Upper lobe of right lung (tissue), 1 donor: ENCODE measurements at regions not wholly inside any gene's neighbourhood (a gene's known extent, or its start where the extent isn't known, plus 50 kb on each side); places are given as distances from the start of the nearest gene placed in this dataset.

Source experiments
- ATAC-seq: fragments of 200-7000 bp; cut with Tn5 transposase; one replicate; pipeline ENCODE4 v1.9.1; 2020; ENCODE audit warnings: mild to moderate bottlenecking, moderate library complexity
- DNase-seq: peaks from one replicate; pipeline ENCODE4 v3.0.0-alpha.2; 2020
- H3K27ac ChIP-seq: fragments of 200-600 bp; one replicate; pipeline ENCODE4 v1.8.0; 2022
- H3K27me3 ChIP-seq: fragments of 200-600 bp; one replicate; pipeline ENCODE4 v1.8.0; 2022; ENCODE audit warnings: mild to moderate bottlenecking
- H3K36me3 ChIP-seq: fragments of 200-600 bp; one replicate; pipeline ENCODE4 v1.8.0; 2022
- H3K4me1 ChIP-seq: fragments of 200-600 bp; one replicate; pipeline ENCODE4 v1.8.0; 2022
- H3K4me3 ChIP-seq: fragments of 200-600 bp; one replicate; pipeline ENCODE4 v1.8.0; 2022; ENCODE audit warnings: mild to moderate bottlenecking
- H3K9me3 ChIP-seq: fragments of 200-600 bp; one replicate; pipeline ENCODE4 v1.8.0; 2022
- intact Hi-C: fragments of 100-400 bp; cut with DNase I; formaldehyde crosslinking; loops from one replicate; pipeline ENCODE4 v1.11.0; 2022
- TF ChIP-seq, protein P1 (sequence below): fragments of 200-600 bp; IDR thresholded peaks from one replicate; pipeline ENCODE4 v1.8.0; 2022; ENCODE audit warnings: antibody characterized with exemption
- donor health status: DM: no; HTN: yes; CAD: no; lungs with severe emphysema.

DNA sequence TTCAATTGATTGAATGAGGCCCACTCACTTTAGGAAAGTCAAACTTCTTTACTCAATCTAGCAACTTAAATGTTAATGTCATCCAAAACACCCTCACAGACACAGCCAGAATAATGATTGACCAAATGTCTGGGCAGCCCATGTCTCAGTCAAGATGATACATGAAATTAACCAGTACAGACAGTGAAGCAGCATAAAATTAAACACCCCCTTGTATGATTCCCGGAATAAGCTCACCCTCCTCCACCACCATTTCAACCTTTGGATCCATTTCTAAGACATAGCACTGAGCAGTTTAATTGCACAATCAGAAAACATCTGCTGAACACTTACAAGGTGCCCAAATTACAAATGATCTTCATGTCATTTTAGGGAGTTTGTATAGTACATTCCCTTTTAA lies 570.7 kb upstream of the ID2 start:
- intact Hi-C loops: no loop called here
- ATAC-seq: no peak
- TF ChIP-seq, protein P1, sequence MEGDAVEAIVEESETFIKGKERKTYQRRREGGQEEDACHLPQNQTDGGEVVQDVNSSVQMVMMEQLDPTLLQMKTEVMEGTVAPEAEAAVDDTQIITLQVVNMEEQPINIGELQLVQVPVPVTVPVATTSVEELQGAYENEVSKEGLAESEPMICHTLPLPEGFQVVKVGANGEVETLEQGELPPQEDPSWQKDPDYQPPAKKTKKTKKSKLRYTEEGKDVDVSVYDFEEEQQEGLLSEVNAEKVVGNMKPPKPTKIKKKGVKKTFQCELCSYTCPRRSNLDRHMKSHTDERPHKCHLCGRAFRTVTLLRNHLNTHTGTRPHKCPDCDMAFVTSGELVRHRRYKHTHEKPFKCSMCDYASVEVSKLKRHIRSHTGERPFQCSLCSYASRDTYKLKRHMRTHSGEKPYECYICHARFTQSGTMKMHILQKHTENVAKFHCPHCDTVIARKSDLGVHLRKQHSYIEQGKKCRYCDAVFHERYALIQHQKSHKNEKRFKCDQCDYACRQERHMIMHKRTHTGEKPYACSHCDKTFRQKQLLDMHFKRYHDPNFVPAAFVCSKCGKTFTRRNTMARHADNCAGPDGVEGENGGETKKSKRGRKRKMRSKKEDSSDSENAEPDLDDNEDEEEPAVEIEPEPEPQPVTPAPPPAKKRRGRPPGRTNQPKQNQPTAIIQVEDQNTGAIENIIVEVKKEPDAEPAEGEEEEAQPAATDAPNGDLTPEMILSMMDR: no peak

DNA sequence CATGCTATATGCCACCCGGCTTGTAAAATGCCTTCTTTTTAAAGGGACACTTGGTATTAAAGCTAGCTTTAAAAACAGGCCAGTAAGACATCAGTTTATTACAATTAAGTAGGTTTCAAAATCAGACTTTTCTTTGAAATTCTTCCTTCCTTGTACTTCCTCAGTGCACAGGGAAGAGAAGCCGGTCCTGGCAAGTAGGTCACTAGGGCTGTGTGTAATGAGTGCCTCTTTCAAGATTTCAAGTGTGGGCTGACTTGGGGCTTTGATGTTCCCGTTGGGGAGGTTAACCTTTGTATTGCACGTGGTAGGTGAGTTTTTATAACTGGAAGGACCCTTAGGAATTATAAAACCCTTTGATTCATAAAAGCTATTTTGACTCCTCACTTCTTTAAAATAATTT lies 566.4 kb upstream of the ID2 start:
- Histone ChIP-seq H3K4me1 (peaks cover 12% of the 10 kb centered on the region), H3K9me3 (no peaks in the 10 kb centered on the region), H3K27me3 (no peaks in the 10 kb centered on the region), H3K4me3 (no peak overlapping the region), H3K36me3 (no peaks in the 10 kb centered on the region), H3K27ac (no peak overlapping the region)
- no peak for DNase-seq
- intact Hi-C loops: no loop called here
- TF ChIP-seq, protein P1: no peak
- ATAC-seq: peak; percentile 73

More for the DNA sequence above, 570.7 kb upstream of the ID2 start:
- H3K4me3 ChIP-seq: no peak overlapping the region
- H3K27me3 ChIP-seq: no peaks in the 10 kb centered on the region
- DNase-seq: no peak
- no peaks in the 10 kb centered on the region for H3K9me3 ChIP-seq
- H3K27ac ChIP-seq: no peak overlapping the region
- no peaks in the 10 kb centered on the region for H3K4me1 ChIP-seq
- H3K36me3 ChIP-seq: no peaks in the 10 kb centered on the region

DNA sequence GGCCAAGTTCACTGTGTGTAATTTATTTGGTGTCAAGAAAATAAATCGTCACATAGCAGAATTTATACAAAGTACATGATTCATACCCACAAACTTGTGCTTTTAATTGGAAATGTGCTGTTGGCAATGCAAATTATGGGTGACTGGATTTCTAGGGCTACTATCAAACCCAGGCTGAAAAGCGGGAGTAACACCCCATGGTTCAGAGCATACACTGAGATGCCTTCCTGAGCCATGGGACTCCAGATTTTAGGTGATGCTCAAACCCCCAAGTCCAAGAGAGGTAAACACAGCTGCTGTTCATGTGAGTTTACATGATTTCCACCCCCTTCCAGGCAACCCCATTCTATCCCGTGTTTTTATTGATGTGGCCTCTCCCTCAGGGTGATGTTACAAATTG lies 565.9 kb upstream of the ID2 start:
- no peak overlapping the region for H3K27ac ChIP-seq
- ATAC-seq: no peak
- no peaks in the 10 kb centered on the region for H3K9me3 ChIP-seq
- TF ChIP-seq, protein P1: no peak
- H3K4me1 ChIP-seq: peaks cover 16% of the 10 kb centered on the region
- H3K4me3 ChIP-seq: no peak overlapping the region
- no peaks in the 10 kb centered on the region for H3K27me3 ChIP-seq
- DNase-seq: no peak
- no peaks in the 10 kb centered on the region for H3K36me3 ChIP-seq
- intact Hi-C loops: no loop called here

DNA sequence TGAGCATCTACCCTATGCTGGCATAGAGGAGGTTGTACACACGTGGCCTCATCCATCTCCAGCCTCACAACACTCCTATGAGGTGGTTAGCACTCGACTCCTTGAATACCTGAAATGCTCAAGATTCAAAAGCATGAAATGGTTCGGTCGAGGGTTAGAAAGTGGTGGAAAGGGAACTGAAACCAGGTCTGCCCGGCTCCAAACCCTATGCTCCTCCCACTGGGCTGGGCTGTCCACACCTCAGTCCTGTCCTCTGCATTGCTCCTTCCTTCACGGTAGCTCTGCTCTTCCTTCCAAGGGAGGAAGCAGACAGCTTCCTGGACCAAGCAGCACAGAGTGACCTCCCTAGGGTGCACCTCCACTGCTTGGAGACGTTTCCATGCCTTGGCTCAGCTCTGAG lies 565.2 kb upstream of the ID2 start:
- Histone ChIP-seq H3K36me3 (no peaks in the 10 kb centered on the region), H3K27ac (no peak overlapping the region), H3K27me3 (no peaks in the 10 kb centered on the region), H3K4me3 (no peak overlapping the region), H3K4me1 (peaks cover 16% of the 10 kb centered on the region), H3K9me3 (no peaks in the 10 kb centered on the region)
- intact Hi-C loops: no loop called here
- TF ChIP-seq, protein P1: no peak
- no peak for DNase-seq
- ATAC-seq: peak; percentile 68

DNA sequence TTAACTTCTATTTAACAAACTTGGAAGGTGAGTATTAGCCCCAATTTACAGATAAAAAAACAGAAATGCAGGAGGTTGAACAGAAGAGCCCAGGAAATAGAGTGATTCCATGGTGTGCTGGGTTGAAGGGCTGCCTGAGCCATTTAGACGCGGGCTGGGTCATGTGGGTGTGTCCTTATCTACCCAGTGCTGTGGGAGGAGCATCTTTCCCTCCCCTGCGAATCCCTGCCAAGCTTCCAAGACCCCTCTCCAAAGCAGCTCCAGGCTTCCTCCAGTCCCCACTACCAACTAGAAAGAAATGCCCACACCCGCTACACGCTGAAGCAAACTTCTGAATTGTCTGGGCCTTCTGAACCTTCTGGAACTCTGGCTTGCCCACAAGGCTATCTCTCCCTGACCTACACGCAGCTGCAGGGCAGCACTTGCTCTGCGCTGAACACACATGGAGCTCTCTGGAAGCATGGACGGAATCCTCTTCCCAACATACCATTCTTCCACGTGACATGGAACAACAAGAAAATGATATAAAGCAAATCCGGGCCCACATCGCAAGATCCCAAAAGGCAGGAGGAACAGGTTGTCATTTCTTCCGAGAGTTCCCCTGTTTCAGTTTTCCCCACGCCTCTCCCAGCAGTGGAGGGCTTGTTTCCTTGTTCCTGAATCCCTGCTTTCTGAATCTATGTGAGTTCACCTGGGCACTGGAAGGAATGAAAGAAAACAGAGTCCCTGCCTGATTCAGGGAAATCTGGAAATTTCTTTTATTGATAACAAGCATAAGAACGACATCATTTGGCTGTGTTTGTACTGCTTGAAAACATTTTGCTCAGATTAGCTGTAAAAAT lies 562.7 kb upstream of the ID2 start:
- peak overlapping the region; percentile 37 for H3K27ac ChIP-seq

More for the DNA sequence above, 562.7 kb upstream of the ID2 start:
- DNase-seq: no peak
- TF ChIP-seq, protein P1: no peak
- intact Hi-C loops: no loop called here
- Histone ChIP-seq H3K27me3 (no peaks in the 10 kb centered on the region), H3K4me1 (peaks cover 16% of the 10 kb centered on the region), H3K9me3 (no peaks in the 10 kb centered on the region), H3K4me3 (no peak overlapping the region), H3K36me3 (no peaks in the 10 kb centered on the region)
- no peak for ATAC-seq
